Ureter (tissue), 1 donor: ENCODE measurements at regions not wholly inside any gene's neighbourhood (a gene's known extent, or its start where the extent isn't known, plus 50 kb on each side); places are given as distances from the start of the nearest gene placed in this dataset.
"Not testable (repeated sequence)": the region's sequence is repeated elsewhere in the genome, so short reads cannot be mapped to it uniquely, and the experiment has no call there.

Experiments
- DNase-seq: peaks from one replicate; pipeline ENCODE4 v3.0.0-alpha.2; 2020; ENCODE audit warnings: low spot score
- donor health status: DM: yes; HTN: yes; CAD: no.

DNA sequence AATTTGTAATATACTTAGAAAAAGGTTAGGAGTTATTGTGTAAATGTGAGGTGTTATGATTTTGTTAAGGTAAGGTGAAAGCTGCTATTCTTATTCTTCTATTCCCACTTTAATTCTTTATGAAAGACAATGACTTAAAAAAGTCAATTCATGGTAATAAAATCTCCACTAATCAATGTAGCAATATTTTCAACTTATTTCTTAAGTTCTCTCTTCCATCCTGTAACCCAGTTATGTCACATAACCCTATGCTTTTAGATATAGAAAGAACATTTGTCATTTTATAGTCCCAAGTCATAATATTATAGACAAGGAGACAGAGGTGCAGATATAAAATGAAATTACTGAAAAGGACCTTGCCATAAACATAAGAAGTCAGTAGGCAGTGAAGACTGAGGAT, 157.9 kb upstream of the SLC7A11 start:
- DNase-seq: no peak

DNA sequence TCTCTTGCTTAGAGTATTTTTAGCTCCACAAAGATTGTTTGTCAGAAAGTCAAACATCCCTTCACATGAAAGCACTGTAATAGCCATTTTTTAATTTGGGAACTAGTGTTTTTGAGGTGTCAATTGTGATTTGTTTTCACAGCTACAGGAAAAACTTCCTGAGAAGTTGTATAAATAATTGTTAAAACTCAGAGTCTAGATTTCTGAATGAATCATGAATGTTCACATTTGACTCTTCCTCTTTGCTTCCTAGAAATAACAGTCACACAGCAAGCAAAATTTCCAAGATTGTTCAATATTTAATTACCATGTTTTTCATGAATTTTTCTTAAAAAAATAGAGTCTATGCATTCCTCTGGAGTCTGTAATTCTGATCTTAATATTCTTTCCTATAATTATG, 156.9 kb upstream of the SLC7A11 start:
- DNase-seq: no peak

DNA sequence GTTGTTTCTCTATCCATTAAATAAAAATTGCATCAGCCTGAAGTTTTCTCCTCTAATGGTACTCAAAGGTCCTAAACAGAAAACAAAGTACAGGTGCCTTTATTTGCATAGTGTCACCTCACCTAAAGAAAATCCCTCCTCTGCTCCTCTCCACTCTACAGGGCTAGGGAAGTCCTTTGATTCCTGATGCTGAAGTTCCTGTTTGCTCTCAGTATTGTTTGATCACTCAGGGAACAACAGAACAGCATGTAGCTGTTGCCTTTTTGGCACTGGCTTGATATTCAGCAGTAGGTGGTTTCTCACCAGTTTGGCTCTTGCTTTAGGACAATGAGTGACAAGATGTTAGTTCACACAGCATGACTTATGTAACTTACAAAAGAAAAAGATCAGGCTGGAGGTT, 156.2 kb upstream of the SLC7A11 start:
- DNase-seq: no peak

DNA sequence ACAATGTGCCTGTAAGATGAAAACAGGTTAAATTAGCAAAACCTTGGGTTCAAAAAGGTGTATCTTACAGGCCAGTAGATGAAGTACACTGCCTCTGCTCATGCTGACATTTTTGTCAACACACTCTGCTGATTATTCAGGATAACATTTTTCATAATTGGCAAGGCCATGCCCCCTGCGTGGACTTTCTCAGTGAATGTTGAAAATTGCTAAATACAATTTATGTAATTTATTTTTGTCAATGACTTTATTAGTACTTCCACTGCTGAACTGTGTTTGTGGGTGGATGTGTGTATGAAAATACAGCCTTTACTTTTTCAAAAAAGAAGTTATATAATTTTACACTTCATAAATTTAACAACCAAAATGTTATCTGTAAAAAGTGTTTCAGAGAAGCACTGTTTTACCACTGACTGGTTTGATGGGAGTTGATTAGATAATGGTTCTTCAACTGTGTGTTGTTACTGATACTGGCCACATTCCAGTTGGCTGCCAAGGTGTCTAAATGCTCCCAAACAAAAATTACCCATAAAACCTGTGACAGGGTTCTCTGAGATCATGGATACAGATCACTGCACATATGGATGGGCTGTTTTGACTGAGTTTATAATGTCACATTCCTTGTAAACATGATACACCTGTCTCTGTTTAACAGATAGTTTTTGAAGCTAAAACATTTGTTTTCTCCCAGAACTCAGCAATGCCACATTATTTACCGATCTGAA, 151.9 kb upstream of the SLC7A11 start:
- DNase-seq: no peak

DNA sequence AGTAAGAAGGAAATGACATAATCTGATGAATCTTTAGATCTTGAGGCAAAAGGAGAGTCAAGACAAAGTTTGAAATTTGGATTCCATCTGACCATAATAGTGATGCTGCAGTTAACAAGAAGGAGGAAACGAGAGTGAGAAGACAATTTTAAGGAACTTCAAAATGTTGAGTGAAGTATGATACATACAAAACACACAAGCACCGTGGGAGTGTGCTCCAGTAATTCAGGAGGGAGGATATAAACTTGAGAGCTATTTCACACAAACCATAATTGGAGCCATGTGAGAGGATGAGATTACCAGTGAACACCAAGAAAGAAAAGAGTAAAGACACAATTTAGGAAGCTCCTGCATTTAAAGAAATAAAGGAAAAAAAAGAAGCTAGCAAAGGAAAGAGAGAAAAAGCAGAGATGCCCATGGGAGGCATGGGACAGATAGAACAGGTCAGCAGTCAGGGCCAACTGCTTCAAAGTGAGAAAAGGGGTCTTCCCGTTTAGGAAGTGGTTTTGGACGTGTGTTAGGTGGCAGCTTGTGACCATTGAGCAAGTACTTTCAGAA, 150.7 kb upstream of the SLC7A11 start:
- no peak for DNase-seq

DNA sequence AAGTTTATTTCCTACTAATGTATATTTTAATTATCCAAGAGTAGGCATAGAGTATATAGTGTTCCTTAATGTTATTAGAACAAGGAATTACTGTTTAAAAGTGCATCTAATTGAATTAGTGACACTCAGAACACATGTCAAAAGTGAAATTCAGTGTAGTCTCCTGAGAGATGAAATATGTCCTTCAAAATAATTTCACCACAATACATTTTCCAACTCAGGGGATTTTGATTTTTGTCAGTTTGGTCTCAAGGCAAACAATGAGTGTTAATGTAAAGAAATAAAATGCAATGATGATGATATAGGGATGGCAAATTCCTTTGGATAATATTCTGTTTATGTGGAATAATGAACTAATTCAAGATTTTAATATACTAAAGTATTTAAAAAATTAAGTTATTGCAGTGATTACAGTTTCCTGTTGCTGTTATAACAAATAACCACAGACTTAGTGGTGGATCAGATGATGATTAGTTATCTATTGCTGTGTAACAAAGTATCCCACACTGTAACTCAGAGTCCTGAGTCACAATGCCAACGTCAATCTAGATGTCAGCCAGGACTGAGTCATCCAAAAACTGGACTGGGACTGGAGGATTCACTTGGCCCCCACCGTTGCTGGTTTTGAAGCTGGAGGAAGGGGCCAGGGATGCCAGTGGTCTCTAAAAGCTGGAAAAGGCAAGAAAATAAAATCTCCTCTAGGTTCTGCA, 148.0 kb upstream of the SLC7A11 start:
- no peak for DNase-seq

DNA sequence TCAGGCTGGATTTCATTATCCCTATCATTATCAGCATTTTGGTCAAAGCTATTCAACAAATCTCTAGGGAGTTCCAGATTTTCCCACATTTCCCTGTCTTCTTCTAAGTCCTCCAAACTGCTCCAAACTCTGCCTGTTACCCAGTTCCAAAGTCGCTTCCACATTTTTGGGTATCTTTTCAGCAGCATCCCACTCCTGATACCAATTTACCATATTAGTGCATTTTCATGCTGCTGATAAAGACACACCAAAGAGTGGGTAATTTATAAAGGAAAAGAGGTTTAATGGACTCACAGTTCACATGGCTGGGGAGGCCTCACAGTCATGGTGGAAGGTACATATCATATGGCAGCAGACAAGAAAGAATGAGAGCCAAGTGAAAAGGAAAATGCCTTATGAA, 132.8 kb upstream of the SLC7A11 start:
- DNase-seq: no peak

DNA sequence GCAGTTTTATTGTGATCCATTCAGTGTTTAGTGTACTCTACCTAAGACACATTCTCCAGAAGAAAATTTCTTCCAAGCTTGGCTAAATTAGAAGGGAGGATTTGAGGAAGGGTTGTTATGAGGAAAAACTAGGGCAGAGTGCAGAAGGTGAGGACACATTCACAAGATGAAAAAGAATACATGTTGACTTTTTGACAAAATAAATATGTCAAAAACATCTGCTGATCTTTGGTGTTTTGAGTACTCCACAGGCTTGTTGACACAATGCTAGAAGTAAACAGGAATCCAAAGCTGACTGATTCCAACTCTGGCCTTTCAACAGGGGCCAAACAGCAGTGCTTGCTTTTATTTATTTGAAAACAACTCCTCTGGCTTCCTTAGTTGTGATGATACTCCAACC, 125.8 kb upstream of the SLC7A11 start:
- DNase-seq: no peak

DNA sequence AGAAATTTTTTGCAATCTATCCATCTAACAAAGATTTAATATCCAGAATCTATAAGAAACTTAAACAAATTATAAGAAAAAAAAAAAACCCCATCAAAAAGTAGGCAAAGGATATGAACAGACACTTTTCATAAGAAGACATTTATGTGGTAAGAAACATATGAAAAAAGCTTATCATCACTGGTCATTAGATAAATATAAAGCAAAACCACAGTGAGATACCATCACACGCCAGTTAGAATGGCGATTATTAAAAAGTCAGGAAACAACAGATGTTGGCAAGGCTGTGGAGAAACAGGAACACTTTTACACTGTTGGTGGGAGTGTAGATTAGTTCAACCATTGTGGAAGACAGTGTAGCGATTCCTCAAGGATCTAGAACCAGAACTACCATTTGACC, 110.3 kb upstream of the SLC7A11 start:
- DNase-seq: not testable (repeated sequence)

DNA sequence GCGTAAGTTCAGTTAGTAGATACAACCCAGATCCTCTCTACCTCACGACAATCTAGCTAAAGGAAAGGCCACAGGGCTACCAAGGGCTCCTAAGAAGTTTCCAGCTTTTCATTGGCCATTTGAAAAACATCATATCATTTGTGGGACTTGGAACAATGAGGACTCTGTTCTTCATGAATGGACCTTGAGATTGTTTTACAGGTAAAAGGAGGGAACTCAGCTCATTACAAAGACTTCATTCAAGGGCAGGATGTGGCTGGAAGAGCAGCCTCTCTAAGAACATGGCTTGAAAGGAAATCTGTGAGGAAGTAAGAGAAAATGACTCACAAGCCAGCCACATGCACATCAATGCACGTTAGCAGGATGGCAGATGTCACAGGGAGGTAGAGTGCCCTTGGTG, 105.9 kb upstream of the SLC7A11 start:
- no peak for DNase-seq

DNA sequence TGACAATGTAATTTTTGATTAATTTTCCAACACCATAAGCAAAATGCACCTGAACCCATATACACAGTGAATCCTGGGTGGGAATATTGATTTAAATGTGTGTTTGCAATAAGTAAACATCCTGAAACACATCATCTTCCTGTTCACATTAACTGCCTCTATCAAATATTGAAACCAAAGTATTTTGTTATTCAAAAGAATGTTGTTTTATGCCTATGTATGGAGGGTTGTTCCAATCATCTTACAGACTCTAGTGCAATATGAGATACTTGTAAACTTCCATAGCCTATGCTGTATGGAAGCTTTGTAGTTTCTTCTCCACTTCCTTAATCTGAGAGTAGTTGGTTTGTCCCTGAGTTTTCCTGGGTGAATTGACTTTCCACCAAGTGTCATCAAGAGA, 105.4 kb upstream of the SLC7A11 start:
- DNase-seq: no peak

DNA sequence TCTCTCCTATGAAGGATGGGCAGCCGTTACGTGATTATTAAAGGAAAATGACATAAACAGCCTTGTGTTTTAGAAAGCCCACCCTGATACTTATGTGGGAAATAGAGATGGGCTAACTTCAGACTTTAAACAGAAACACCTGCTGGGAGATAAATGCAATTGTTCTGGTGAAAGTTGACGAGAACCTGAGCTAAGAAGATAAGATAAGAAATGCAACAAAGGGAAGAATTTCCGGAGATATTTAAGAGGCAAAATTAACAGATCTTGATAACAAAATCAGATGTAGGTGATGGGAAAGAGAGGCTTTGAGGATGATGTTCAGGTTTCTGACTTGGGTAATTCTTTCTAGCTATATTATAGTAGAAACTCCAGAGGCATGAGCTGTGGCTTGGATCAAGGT, 102.7 kb upstream of the SLC7A11 start:
- no peak for DNase-seq

DNA sequence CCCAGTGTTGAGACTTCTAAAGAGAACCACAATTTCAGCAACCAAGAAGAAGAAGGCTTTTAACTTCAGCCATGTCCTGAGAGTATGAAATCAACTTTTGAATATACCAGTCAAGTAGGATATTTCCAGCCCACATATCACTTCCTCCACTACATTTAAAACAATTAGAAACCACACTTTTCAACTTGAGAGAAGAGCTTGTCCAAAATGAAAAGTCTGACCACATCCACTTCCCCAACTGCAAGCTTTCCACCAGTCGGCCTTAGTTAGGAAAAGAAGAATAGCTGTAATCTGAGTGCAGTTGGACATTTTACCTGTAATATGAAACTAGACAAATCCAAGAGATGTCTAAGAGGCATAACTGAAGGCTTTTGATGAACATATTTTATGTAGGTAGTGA, 101.9 kb upstream of the SLC7A11 start:
- DNase-seq: no peak

DNA sequence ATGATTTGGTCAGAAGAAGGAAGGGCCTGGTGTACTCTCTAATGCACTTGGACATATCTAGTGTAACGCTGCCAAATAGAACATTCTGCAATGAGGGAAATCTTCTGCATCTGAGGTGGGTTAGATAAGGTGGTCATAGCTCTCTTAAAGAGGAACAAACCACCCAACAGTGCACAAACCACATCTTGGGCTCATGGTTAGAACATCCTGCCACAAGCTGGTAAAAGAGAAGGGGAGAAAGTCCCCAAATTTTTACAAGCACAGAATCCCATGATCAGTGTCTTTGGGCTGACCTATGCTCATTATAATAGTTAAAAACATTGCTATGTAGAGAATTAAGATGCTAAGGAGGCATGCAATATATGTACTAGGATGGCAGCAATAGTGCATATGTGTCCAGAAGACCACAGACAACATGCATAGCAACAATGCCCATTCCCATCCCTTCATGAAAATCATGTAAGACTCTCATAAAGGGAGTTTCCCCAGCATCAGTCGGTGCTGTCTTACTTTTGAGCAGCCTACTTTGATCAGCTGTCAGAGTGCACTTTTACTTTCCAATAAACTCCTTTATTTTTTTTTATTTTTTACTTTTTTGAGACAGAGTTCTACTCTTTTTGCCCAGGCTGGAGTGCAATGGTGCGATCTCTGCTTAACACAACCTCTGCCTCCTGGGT, 99.7 kb upstream of the SLC7A11 start:
- no peak for DNase-seq

DNA sequence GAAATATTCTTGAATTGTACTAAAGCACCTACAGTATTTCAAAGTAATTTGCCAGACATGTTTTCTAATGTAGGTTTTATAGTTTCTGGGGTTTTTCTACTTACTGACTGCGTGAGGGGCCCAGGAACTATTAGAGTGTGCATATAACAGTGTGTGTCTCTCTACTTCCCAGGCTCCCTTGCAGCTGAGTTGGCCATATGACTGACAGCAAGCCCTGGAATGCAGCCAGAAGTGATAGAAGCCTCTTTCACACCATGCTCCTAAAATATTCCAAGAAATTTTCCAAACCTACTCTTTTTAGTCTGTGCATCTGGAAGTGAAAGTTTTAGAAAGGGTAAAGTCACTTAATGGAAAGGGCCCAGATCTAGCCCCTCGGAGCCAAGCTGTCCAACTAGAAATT, 96.7 kb upstream of the SLC7A11 start:
- no peak for DNase-seq

DNA sequence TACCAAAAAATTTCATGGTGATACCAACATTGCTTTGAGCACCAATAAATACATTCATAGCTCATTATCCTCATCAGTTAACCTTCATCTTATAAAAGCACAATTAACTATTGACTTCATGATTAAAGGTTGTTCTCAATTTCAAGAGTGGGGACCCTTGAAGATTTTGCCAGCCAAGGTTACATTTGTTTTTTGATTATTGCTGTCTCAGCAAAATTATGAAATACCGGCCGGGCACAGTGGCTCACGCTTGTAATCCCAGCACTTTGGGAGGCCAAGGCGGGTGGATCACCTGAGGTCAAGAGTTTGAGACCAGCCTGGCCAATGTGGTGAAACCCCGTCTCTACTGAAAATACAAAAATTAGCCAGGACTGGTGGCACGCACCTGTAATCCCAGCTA, 96.1 kb upstream of the SLC7A11 start:
- not testable (repeated sequence) for DNase-seq

DNA sequence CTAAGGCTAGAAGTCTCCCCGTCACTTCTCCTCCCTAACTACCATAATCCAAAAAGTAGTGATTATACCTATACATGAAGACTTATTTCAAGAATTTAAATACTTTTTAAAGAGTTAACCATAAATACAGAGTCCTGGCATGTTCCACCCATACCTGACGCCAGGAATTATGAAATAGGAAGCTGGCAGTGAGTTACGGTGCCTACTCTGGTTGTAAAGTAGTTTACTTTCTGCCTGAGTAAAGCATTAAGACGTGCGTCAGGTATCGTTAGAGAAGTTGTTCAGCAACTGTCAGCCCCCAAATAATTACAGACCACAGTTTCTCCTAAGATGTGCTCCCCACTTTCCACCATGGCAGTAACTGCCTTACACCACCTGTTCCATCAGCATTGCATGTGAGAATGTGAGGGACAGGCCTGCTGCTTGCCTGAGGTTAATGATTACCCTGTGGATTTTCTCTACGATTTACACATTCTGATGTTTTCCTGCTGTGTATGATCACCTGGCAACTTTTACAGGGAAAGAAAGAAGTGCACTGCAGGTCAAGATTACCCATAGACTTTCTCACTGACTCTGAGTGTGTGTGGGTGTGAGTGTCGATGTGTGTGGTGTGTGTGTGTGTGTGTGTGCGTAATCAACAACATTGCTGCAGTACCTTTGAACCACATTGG, 92.3 kb upstream of the SLC7A11 start:
- no peak for DNase-seq

DNA sequence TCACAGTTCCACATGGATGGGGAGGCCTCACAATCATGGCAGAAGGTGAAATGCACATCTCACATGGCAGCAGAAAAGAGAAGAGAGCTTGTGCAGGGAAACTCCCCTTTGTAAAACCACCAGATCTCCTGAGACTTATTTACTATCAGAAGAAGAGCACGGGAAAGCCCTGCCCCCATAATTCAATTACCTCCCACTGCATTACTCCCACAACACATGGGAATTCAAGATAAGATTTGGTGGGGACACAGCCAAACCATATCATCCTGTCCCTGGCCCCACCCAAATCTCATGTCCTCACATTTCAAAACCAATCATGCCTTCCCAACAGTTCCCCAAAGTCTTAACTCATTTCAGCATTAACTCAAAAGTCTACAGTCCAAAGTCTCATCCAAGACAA, 90.3 kb upstream of the SLC7A11 start:
- not testable (repeated sequence) for DNase-seq

DNA sequence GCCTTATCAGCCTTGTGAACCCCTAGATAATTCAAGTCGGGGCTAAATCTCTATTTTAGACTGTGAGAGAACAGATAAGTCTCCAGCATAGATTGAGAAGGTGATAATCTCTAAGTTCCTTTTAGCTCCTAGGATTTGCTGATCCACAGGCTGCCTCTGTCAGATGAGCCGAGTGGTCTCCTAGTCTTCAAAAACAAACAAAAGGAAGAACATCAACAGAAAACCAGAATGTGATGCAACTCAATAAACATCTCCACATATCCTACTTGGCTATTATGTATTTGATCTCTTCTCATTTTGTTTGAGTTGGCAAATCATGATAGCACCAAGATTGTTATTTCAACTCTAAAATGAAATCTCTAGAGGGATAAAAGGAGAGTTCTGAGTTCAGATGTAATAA, 88.4 kb upstream of the SLC7A11 start:
- DNase-seq: no peak

DNA sequence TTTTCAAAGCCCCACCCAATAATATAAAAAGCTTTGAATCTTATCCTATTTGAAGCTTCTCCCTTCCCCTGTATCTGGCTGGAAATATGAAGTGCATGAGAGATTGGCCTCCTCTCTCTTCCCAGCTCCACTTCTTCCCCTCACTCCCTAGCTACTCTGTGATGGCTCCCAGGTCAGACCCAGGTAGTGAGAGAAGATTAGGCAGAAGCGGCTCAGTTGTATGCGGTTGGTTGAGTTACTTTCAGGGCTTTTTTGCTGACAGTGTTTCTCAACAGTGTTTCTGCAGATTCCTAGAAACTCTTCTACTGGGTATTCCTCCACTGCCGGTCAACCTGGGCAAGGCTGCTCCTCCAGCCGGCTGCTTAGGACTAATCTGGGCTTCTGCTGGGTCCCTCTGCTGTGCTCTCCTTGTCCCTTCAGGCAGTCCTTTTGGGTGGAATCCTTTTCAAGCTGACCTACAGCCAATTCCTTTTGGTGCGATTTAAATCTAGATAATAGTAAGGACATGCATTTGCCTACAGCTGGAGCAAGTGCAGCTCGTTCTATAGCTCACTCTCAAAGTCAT, 87.4 kb upstream of the SLC7A11 start:
- DNase-seq: no peak

DNA sequence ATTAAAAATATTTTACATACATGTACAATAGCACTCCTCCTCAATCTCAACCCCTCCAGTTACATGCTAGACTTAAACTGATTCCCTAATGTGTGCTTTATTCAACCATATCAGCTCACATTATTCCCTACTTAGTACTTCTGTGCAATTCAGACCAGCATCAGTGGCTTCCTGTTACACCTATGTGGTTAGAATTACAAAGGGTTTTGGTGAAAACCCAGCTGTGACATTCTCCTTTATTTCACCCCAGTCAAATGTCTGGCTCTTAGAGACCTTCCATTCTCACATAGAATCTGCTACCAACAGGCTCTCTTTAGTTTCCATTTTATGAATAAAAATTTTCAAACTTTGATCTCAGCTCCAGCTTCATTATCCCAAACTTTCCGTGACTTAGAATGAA, 85.2 kb upstream of the SLC7A11 start:
- no peak for DNase-seq

DNA sequence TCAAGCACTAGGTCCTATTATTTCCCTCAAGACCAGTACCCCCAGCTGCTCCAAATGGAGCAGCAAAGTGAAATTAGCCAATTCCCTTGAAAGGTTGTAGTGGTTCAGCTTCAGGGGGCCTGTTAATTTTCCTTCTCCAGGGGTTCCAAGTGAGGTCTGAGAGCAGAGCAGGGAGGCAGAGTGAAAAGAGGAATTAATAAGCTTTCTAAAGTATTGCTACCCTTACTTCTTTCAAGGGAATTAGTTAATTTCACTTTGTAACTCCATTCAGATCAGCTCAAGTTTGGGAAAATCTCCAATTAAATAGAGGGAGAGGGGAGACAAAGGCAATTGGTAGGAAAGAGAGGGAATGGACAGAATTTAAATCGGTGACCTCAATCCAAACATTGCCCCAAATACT, 78.7 kb upstream of the SLC7A11 start:
- no peak for DNase-seq
